ENCODE measurements at regions not wholly inside any gene's neighbourhood (a gene's known extent, or its start where the extent isn't known, plus 50 kb on each side); places are given as distances from the start of the nearest gene placed in this dataset.
"Not testable (repeated sequence)": the region's sequence is repeated elsewhere in the genome, so short reads cannot be mapped to it uniquely, and the experiment has no call there.

- not testable (repeated sequence) for TF ChIP-seq CTCF (IDR thresholded peaks at IDR 0.05 in 8 of 11, conservative IDR thresholded peaks at IDR 0.05 in 3 of 11); POLR2A (IDR thresholded peaks at IDR 0.05)
Observed at GRCh38 chr7:156347703-156348248, 292.8 kb upstream of the RNF32 start.
